Thyroid gland (tissue), 4 donors: ENCODE measurements at regions not wholly inside any gene's neighbourhood (a gene's known extent, or its start where the extent isn't known, plus 50 kb on each side); places are given as distances from the start of the nearest gene placed in this dataset.

Source experiments
- DNase-seq, 2 donors: peaks; one replicate each; pipeline ENCODE4 v3.0.0-alpha.2; 2019
- H3K27ac ChIP-seq, 3 donors: fragments of 200-600 bp; sonication (generic); 1 replicate in 2 of 3; 2 replicates in 1 of 3; pipeline ENCODE4 v1.5.1; 2016 to 2019; ENCODE audit warnings: mild to moderate bottlenecking in 1 of 3, moderate library complexity in 1 of 3
- H3K27me3 ChIP-seq: fragments of 200-600 bp; sonication (generic); one replicate; pipeline ENCODE4 v1.5.1; 2019
- H3K36me3 ChIP-seq, 2 donors: fragments of 200-600 bp; sonication (generic); one replicate each; pipeline ENCODE4 v1.5.1; 2016 to 2019
- H3K4me1 ChIP-seq, 2 donors: fragments of 200-600 bp; sonication (generic); one replicate each; pipeline ENCODE4 v1.5.1; 2017 to 2019
- H3K4me3 ChIP-seq, 3 donors: fragments of 200-600 bp; sonication (generic); replicated peaks in 1 of 3; 1 replicate in 2 of 3; 2 replicates in 1 of 3; pipeline ENCODE4 v1.5.1; 2016; ENCODE audit warnings: mild to moderate bottlenecking in 1 of 3
- H3K9me3 ChIP-seq: fragments of 200-600 bp; sonication (generic); one replicate; pipeline ENCODE4 v1.5.1; 2017
- POLR2A ChIP-seq, 2 donors: fragments of 450-650 bp; IDR thresholded peaks; one replicate each; pipeline ENCODE4 v1.6.1; 2017; ENCODE audit warnings: antibody characterized with exemption in 2 of 2, mild to moderate bottlenecking in 2 of 2, moderate library complexity in 1 of 2
- WGBS, 2 donors: methylation state at CpG; one replicate each; pipeline ENCODE4 v1.1.5; 2017; 5-methylcytosine and 5-hydroxymethylcytosine counted together
- intact Hi-C: fragments of 100-400 bp; cut with DNase I; formaldehyde crosslinking; loops from one replicate; pipeline ENCODE4 v1.15.1; 2023
- TF ChIP-seq, protein P1 (sequence below), 6 experiments: fragments of 200-600 bp in 3 of 6; fragments of 450-650 bp in 3 of 6; sonication (generic) in 3 of 6; IDR thresholded peaks; one replicate each; pipeline ENCODE4 v1.5.1; 2016 to 2019; ENCODE audit warnings: antibody characterized with exemption in 6 of 6, mild to moderate bottlenecking in 2 of 6, inconsistent platforms in 1 of 6, moderate library complexity in 1 of 6

DNA sequence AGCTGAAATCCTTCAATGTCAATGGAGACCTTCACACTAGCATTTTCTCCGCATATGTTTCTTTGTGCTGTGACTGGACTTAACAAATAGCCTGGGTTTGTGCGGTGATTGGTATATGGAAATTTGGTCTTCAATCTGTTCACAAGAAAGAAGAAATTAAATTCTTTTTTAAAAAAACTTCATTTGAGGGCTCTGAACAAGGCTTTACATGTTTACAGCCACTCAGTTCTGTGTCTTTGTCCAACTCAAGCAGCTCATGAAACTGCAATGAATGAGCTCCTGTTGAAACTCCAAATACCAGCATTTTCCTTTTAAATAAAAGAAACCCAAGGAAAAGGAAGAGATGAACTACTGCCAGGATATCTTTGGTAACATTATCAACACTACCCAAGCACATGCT, 57.3 kb downstream of the PIK3C2A start:
- H3K27ac ChIP-seq: no peak overlapping the region
- WGBS, 2 donors: 99 to 100% methylated on average over 2 of the region's 2 CpGs
- intact Hi-C loops: no loop called here
- no peaks in the 10 kb centered on the region for H3K27me3 ChIP-seq
- H3K36me3 ChIP-seq: peaks cover 1 to 8% of the 10 kb centered on the region in 2 donors
- TF ChIP-seq POLR2A (IDR thresholded peaks at IDR 0.05): no peak
- TF ChIP-seq, protein P1, sequence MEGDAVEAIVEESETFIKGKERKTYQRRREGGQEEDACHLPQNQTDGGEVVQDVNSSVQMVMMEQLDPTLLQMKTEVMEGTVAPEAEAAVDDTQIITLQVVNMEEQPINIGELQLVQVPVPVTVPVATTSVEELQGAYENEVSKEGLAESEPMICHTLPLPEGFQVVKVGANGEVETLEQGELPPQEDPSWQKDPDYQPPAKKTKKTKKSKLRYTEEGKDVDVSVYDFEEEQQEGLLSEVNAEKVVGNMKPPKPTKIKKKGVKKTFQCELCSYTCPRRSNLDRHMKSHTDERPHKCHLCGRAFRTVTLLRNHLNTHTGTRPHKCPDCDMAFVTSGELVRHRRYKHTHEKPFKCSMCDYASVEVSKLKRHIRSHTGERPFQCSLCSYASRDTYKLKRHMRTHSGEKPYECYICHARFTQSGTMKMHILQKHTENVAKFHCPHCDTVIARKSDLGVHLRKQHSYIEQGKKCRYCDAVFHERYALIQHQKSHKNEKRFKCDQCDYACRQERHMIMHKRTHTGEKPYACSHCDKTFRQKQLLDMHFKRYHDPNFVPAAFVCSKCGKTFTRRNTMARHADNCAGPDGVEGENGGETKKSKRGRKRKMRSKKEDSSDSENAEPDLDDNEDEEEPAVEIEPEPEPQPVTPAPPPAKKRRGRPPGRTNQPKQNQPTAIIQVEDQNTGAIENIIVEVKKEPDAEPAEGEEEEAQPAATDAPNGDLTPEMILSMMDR (IDR thresholded peaks at IDR 0.05): no peak
- H3K4me3 ChIP-seq: no peak overlapping the region
- H3K9me3 ChIP-seq: no peaks in the 10 kb centered on the region
- peaks cover 0 to 13% of the 10 kb centered on the region in 2 donors for H3K4me1 ChIP-seq
- DNase-seq: no peak

DNA sequence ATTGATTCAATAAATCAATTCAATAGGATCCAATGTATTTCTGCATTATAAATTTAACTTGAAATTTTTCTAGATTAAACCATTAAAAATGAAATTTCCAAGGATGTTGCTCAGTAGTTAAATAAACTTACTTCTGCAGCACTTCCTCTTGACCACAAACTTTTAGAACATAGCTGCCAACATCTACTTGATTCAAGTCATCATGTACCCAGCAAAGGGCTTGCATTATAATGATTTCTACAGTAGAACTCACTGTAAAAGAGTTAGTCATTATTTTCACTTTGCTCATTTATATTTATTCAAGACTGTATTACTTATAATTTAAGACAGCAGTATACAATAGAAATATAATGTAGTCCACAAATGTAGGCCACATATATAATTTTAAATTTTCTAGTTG, 59.2 kb downstream of the PIK3C2A start:
- no peaks in the 10 kb centered on the region for H3K27me3 ChIP-seq
- TF ChIP-seq POLR2A (IDR thresholded peaks at IDR 0.05): no peak
- TF ChIP-seq, protein P1 (IDR thresholded peaks at IDR 0.05): no peak
- no peak overlapping the region for H3K27ac ChIP-seq
- peaks cover 7 to 14% of the 10 kb centered on the region in 2 donors for H3K36me3 ChIP-seq
- intact Hi-C loops: no loop called here
- H3K4me1 ChIP-seq: peaks cover 0 to 7% of the 10 kb centered on the region in 2 donors
- no peaks in the 10 kb centered on the region for H3K9me3 ChIP-seq
- no peak overlapping the region for H3K4me3 ChIP-seq
- no peak for DNase-seq

DNA sequence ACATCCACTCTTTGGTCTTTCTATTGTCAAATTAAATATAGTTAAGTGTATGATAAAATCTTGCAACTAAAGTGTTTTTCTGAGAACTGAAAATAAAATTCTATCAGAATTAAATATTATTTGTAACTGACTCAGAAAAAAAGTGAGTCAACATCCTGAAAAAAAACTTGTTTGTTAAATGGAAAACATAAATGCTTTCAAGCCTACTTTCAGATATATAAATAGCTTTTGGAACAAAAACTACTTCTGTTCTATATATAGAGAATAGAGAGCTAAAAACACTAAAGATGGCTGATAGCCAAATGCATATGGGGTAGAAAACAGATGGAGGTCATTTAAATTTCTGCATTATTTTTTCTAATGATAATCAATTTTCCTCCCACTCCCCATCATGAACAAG, 61.8 kb downstream of the PIK3C2A start:
- intact Hi-C loops: no loop called here
- peaks cover 7 to 19% of the 10 kb centered on the region in 2 donors for H3K36me3 ChIP-seq

GRCh38 chr11:17142450-17142849, 65.0 kb upstream of the RPS13 start:
- Histone ChIP-seq H3K36me3 (peaks cover 7 to 12% of the 10 kb centered on the region in 2 donors), H3K9me3 (no peaks in the 10 kb centered on the region), H3K4me3 (no peak overlapping the region), H3K27ac (no peak overlapping the region), H3K4me1 (no peaks in the 10 kb centered on the region), H3K27me3 (no peaks in the 10 kb centered on the region)
- WGBS, 2 donors: 90 to 93% methylated on average over 2 of the region's 2 CpGs
- no peak for DNase-seq
- intact Hi-C loops: no loop called here
- TF ChIP-seq POLR2A (IDR thresholded peaks at IDR 0.05): no peak
- TF ChIP-seq, protein P1 (IDR thresholded peaks at IDR 0.05): no peak

More for the DNA sequence above, 61.8 kb downstream of the PIK3C2A start:
- DNase-seq: no peak
- Histone ChIP-seq H3K27ac (no peak overlapping the region), H3K4me3 (no peak overlapping the region), H3K27me3 (no peaks in the 10 kb centered on the region), H3K4me1 (peaks cover 0 to under 1% of the 10 kb centered on the region in 2 donors), H3K9me3 (no peaks in the 10 kb centered on the region)
- TF ChIP-seq, protein P1 (IDR thresholded peaks at IDR 0.05): no peak
- TF ChIP-seq POLR2A (IDR thresholded peaks at IDR 0.05): no peak

DNA sequence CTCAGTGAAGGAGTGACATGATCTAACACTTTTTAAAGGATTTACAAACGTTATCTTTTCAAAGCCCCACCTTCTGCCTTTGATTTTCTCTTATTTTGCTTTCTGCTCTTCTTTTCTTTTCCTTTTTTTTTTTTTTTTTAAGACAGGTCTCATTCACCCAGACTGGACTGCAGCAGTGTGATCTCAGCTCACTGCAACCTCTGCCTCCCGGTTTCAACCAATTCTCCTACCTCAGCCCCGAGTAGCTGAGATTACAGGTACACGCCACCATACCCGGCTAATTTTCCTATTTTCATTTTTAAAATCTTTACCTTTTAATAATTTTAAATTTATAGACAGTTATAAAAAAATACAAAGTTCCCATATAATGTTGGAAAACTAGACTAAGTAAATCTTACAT, 63.7 kb upstream of the RPS13 start:
- DNase-seq: no peak
- H3K36me3 ChIP-seq: peaks cover 7 to 11% of the 10 kb centered on the region in 2 donors
- TF ChIP-seq, protein P1 (IDR thresholded peaks at IDR 0.05): no peak
- TF ChIP-seq POLR2A (IDR thresholded peaks at IDR 0.05): no peak
- no peaks in the 10 kb centered on the region for H3K9me3 ChIP-seq
- intact Hi-C loops: no loop called here
- WGBS, 2 donors: 86 to 89% methylated on average over 5 of the region's 5 CpGs
- no peak overlapping the region for H3K27ac ChIP-seq
- H3K27me3 ChIP-seq: no peaks in the 10 kb centered on the region
- H3K4me1 ChIP-seq: no peaks in the 10 kb centered on the region
- no peak overlapping the region for H3K4me3 ChIP-seq
